ENCODE measurements at regions not wholly inside any gene's neighbourhood (a gene's known extent, or its start where the extent isn't known, plus 50 kb on each side); places are given as distances from the start of the nearest gene placed in this dataset.
"Not testable (repeated sequence)": the region's sequence is repeated elsewhere in the genome, so short reads cannot be mapped to it uniquely, and the experiment has no call there.

GRCh38 chr3:106125321-106125720 is 256.5 kb upstream of the CBLB start:
- no peak for DNase-seq

- DNase-seq = no peak
Measured at GRCh38 chr3:106126067-106126845, 257.4 kb upstream of the CBLB start.

GRCh38 chr3:106126846-106127235 is 258.0 kb upstream of the CBLB start:
- DNase-seq = no peak

GRCh38 chr3:106129939-106130338 is 261.1 kb upstream of the CBLB start:
- DNase-seq = no peak

- no peak for DNase-seq
Measured at GRCh38 chr3:106130384-106131198, 261.8 kb upstream of the CBLB start.

- no peak for DNase-seq
Measured at GRCh38 chr3:106135451-106136160, 266.8 kb upstream of the CBLB start.

GRCh38 chr3:106139826-106140225 is 271.0 kb upstream of the CBLB start:
- DNase-seq = no peak

GRCh38 chr3:106140431-106140830 is 271.6 kb upstream of the CBLB start:
- no peak for DNase-seq

GRCh38 chr3:106144030-106144429 is 275.2 kb upstream of the CBLB start:
- DNase-seq = no peak

- not testable (repeated sequence) for DNase-seq
Measured at GRCh38 chr3:106148440-106149082, 279.7 kb upstream of the CBLB start.

- DNase-seq = no peak
Measured at GRCh38 chr3:106157411-106157810, 288.6 kb upstream of the CBLB start.

- DNase-seq = no peak
Measured at GRCh38 chr3:106160396-106160795, 291.6 kb upstream of the CBLB start.

- DNase-seq = no peak
Measured at GRCh38 chr3:106161246-106161645, 292.4 kb upstream of the CBLB start.

- DNase-seq = no peak
Measured at GRCh38 chr3:106167728-106168127, 298.9 kb upstream of the CBLB start.

GRCh38 chr3:106168962-106169750 is 300.3 kb upstream of the CBLB start:
- DNase-seq = no peak

- no peak for DNase-seq
Measured at GRCh38 chr3:106170636-106171035, 301.8 kb upstream of the CBLB start.

GRCh38 chr3:106172101-106172500 is 303.3 kb upstream of the CBLB start:
- no peak for DNase-seq

GRCh38 chr3:106172780-106173179 is 304.0 kb upstream of the CBLB start:
- DNase-seq = no peak

- DNase-seq = no peak
Measured at GRCh38 chr3:106175276-106175675, 306.5 kb upstream of the CBLB start.

- peak; percentile 43 to 61 for DNase-seq
Measured at GRCh38 chr3:106176734-106177133, 307.9 kb upstream of the CBLB start.

- no peak for DNase-seq
Measured at GRCh38 chr3:106182950-106183511, 314.2 kb upstream of the CBLB start.

Data from activated T-cell treated with anti-CD3 and anti-CD28 coated beads, Interleukin-2, amount 50 U/mL, for 48 hours (primary cell).